ENCODE measurements at regions not wholly inside any gene's neighbourhood (a gene's known extent, or its start where the extent isn't known, plus 50 kb on each side); places are given as distances from the start of the nearest gene placed in this dataset.

DNA sequence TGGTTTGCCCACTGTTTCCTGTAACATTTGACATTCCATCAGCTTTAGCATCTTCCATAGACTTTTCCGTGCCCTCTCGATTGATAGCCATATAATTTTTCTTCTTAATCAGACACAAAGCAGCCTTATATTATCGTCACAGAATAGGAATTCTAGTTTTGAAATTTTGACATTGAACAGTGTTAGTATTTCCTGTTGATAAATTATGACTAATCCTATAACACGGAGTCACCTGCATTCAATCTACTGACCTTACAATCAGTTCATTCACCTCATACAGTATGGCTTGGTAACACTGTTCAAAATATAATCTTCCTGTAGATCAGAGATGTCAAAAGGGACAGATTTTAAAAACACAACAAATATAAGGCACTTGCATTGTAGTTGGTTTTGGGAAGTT, 423.7 kb downstream of the C3orf38 start:
- TF ChIP-seq, protein P1, sequence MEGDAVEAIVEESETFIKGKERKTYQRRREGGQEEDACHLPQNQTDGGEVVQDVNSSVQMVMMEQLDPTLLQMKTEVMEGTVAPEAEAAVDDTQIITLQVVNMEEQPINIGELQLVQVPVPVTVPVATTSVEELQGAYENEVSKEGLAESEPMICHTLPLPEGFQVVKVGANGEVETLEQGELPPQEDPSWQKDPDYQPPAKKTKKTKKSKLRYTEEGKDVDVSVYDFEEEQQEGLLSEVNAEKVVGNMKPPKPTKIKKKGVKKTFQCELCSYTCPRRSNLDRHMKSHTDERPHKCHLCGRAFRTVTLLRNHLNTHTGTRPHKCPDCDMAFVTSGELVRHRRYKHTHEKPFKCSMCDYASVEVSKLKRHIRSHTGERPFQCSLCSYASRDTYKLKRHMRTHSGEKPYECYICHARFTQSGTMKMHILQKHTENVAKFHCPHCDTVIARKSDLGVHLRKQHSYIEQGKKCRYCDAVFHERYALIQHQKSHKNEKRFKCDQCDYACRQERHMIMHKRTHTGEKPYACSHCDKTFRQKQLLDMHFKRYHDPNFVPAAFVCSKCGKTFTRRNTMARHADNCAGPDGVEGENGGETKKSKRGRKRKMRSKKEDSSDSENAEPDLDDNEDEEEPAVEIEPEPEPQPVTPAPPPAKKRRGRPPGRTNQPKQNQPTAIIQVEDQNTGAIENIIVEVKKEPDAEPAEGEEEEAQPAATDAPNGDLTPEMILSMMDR (IDR thresholded peaks at IDR 0.05; ENCODE audit: low read depth, low read length) = no peak
- no peak for TF ChIP-seq POLR2A (IDR thresholded peaks at IDR 0.05; ENCODE audit: extremely low read depth, insufficient read length)
- TF ChIP-seq, protein P2, sequence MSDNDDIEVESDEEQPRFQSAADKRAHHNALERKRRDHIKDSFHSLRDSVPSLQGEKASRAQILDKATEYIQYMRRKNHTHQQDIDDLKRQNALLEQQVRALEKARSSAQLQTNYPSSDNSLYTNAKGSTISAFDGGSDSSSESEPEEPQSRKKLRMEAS (IDR thresholded peaks at IDR 0.05; ENCODE audit: low read depth, low read length) = no peak
- TF ChIP-seq MYC (IDR thresholded peaks at IDR 0.05; ENCODE audit: low read depth, low read length) = no peak

All from NB4 (cell line).